OCI-LY7 (cell line): ENCODE measurements at regions not wholly inside any gene's neighbourhood (a gene's known extent, or its start where the extent isn't known, plus 50 kb on each side); places are given as distances from the start of the nearest gene placed in this dataset.

Experiments
- EZH2phosphoT487 ChIP-seq: fragments of 200-600 bp; sonication (generic); IDR thresholded peaks from 2 replicates; pipeline ENCODE4 v1.6.1; 2018; ENCODE audit warnings: low read depth, borderline replicate concordance, mild to moderate bottlenecking, mixed run types, antibody characterized with exemption, low read length, moderate library complexity, mixed read lengths
- TF ChIP-seq, protein P1 (sequence below): fragments of 200-600 bp; sonication (generic); conservative IDR thresholded peaks from 2 replicates; pipeline ENCODE4 v1.5.1; 2014; ENCODE audit warnings: mild to moderate bottlenecking, antibody characterized with exemption, low read length, moderate library complexity, mixed read lengths

DNA sequence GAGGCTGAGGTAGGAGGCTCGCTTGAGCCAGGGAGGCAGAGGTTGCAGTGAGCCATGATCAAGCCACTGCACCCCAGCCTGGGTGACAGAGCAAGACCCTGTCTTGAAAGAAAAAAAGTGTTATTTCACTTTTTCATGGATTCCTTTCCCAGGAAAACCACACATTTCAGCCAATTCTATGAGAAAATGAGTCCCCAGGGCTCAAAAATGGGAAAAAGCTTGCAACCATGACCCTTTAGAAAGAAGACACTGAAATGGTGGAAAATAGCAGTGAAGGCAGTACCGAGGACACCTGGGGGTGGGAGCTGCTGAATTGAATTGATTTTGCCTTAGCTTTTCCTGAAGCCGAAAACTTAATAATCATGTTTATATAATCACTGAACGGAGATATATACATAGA, 284.2 kb upstream of the HDAC4 start:
- TF ChIP-seq, protein P1, sequence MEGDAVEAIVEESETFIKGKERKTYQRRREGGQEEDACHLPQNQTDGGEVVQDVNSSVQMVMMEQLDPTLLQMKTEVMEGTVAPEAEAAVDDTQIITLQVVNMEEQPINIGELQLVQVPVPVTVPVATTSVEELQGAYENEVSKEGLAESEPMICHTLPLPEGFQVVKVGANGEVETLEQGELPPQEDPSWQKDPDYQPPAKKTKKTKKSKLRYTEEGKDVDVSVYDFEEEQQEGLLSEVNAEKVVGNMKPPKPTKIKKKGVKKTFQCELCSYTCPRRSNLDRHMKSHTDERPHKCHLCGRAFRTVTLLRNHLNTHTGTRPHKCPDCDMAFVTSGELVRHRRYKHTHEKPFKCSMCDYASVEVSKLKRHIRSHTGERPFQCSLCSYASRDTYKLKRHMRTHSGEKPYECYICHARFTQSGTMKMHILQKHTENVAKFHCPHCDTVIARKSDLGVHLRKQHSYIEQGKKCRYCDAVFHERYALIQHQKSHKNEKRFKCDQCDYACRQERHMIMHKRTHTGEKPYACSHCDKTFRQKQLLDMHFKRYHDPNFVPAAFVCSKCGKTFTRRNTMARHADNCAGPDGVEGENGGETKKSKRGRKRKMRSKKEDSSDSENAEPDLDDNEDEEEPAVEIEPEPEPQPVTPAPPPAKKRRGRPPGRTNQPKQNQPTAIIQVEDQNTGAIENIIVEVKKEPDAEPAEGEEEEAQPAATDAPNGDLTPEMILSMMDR: no peak
- TF ChIP-seq EZH2phosphoT487: no peak
